GM12892 (cell line): ENCODE measurements at regions not wholly inside any gene's neighbourhood (a gene's known extent, or its start where the extent isn't known, plus 50 kb on each side); places are given as distances from the start of the nearest gene placed in this dataset.

Source experiments
- POLR2A ChIP-seq: IDR thresholded peaks from 2 replicates; pipeline ENCODE4 v1.6.1; 2011; ENCODE audit warnings: low read depth, low read length, control low read depth
- POLR2AphosphoS5 ChIP-seq: IDR thresholded peaks from 2 replicates; pipeline ENCODE4 v1.6.1; 2011; ENCODE audit warnings: low read depth, low read length, control low read depth
- TAF1 ChIP-seq: IDR thresholded peaks from 2 replicates; pipeline ENCODE4 v1.6.1; 2011; ENCODE audit warnings: low read depth, mild to moderate bottlenecking, control low read depth, low read length, borderline replicate concordance

- TF ChIP-seq TAF1 (no peak), POLR2A (no peak), POLR2AphosphoS5 (no peak)
Measured at GRCh38 chr17:45675892-45676291, 108.2 kb upstream of the CRHR1 start.
